ENCODE measurements at regions not wholly inside any gene's neighbourhood (a gene's known extent, or its start where the extent isn't known, plus 50 kb on each side); places are given as distances from the start of the nearest gene placed in this dataset.

DNA sequence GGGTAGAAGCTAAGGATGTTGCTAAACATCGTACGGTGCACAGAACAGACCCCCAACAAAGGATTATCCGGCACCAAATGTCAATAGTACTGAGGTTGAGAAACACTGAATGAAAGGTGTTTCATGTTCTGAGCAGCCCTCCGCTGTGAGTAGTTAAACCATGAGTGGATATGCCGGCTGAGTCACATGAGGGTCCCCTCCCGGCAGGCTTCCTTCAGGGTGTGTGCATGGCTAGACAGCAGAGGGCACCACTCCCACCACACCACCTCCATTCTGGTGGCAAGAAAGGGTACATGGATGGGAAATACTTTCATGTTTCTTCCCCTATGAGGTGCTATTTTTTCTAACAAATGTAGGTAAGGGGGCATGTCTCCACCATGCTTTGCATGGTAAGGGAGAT, 128.3 kb upstream of the SEMA6D start:
- Mint-ChIP-seq H3K4me1 (no peaks in the 10 kb centered on the region), H3K36me3 (no peaks in the 10 kb centered on the region), H3K9me3 (no peaks in the 10 kb centered on the region), H3K27me3 (no peaks in the 10 kb centered on the region), H3K27ac (no peak overlapping the region), H3K4me3 (no peak overlapping the region)
- ATAC-seq (replicated peaks) (no peak), DNase-seq (no peak)

DNA sequence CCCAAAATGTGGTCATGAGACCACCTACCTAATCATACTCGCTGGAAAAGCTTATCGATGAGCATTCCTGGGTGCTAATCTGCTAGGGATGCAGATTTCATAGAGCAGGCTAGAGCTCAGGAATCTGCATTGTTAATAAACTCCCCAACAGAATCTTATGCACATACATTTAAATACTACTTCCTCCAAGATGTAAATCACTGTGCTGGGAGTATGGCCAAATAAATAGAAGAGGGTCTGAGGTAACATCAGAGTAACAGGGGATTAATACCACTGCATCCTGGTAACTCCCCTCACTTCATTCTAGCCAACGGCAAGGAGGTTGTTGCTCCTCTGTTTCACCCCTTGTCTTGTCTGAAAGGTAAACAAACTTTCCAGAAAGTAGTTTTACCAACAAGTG, 118.3 kb upstream of the SEMA6D start:
- H3K9me3 Mint-ChIP-seq, result peaks cover 0 to 13% of the 10 kb centered on the region in 2 donors
- no peak overlapping the region for H3K4me3 Mint-ChIP-seq
- no peak for DNase-seq
- ATAC-seq (replicated peaks), result no peak
- H3K27me3 Mint-ChIP-seq, result peaks cover 0 to 5% of the 10 kb centered on the region in 2 donors
- H3K27ac Mint-ChIP-seq, result no peak overlapping the region
- no peaks in the 10 kb centered on the region for H3K4me1 Mint-ChIP-seq
- no peaks in the 10 kb centered on the region for H3K36me3 Mint-ChIP-seq

DNA sequence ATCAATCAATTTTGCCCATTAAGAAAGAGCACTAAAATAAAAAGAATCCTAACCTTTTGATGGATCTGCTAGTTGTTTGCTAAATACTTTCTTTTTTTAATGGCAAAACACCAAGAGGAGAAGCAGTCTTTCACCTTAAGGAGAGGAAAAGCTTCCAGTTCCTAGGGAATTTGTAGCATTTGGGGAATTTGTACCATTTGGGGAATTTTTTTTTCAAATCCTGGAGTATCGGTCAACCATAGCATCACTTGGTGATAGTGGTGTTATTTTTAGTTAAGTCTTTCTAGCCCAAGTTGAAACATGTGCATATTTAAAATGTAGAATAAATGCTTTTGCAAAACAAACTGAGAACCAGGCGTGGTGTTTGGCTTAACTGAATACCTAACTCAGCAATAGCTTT, 117.5 kb upstream of the SEMA6D start:
- Mint-ChIP-seq H3K27ac (no peak overlapping the region), H3K27me3 (peaks cover 0 to 6% of the 10 kb centered on the region in 2 donors), H3K4me1 (no peaks in the 10 kb centered on the region), H3K36me3 (no peaks in the 10 kb centered on the region), H3K4me3 (no peak overlapping the region), H3K9me3 (peaks cover 0 to 9% of the 10 kb centered on the region in 2 donors)
- DNase-seq, result no peak
- ATAC-seq (replicated peaks), result no peak

DNA sequence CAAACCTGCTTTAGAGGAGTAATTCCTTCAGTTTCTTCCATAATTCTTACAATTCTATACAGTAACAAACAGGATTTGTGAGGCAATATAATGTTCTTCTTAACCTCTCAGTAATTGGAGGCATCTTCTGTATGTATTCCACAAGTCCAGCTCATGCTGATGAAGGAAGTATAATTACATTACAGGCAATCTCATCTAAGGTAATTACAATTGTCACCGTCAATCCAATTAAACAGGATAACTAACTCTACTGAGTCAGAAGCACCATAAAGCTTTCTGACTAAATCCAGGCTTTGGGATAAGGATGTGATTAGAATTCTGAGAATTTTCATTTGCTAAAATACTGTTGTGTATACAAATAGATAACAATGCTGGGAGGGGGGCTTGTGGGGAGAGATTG, 115.2 kb upstream of the SEMA6D start:
- H3K27me3 Mint-ChIP-seq, result peaks cover 0 to 6% of the 10 kb centered on the region in 2 donors
- H3K27ac Mint-ChIP-seq, result no peak overlapping the region
- no peak overlapping the region for H3K4me3 Mint-ChIP-seq
- no peaks in the 10 kb centered on the region for H3K36me3 Mint-ChIP-seq
- peaks cover 0 to 4% of the 10 kb centered on the region in 2 donors for H3K9me3 Mint-ChIP-seq
- DNase-seq, result no peak
- no peak for ATAC-seq (replicated peaks)
- H3K4me1 Mint-ChIP-seq, result no peaks in the 10 kb centered on the region

DNA sequence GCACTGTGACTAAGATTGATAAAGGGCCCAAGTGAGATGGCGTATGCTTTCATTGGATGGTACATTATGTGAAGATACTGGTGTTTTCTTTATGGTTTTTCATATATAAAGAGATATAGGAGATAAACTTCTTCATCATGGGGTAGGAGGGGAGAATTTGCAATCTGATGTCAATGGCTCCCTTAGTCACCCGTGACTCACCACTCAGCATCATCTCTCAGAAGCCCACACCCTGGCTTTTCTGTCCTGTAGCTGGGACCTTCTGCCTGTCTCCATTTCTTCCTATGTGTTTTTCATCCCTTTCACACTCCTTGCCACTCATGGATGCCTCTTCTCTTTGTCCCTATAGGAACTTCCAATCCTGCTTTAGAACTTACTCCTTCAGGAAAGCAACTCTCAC, 114.3 kb upstream of the SEMA6D start:
- H3K4me3 Mint-ChIP-seq, result no peak overlapping the region
- peaks cover 0 to 4% of the 10 kb centered on the region in 2 donors for H3K9me3 Mint-ChIP-seq
- ATAC-seq (replicated peaks) (no peak), DNase-seq (no peak)
- no peaks in the 10 kb centered on the region for H3K36me3 Mint-ChIP-seq
- no peaks in the 10 kb centered on the region for H3K4me1 Mint-ChIP-seq
- H3K27ac Mint-ChIP-seq, result no peak overlapping the region
- H3K27me3 Mint-ChIP-seq, result peaks cover 0 to 6% of the 10 kb centered on the region in 2 donors

DNA sequence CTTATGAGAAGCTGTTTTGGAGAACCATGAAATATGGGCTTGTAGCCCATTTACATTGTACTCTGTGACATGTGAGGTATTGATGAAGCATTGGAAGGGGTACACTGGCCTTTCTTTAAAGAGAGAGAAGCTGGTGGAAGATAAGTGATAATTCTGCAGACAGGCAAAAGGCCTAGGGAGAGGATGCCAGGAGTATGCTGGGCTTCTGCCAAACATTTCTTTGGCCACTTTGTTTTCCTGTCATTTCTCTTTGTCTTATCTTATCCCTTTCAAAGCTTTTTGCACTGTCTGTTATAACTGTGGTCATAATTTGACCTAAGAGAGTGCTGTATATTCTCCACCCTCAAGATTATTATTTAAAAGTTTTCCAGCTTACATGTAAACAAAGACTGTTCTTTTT, 109.6 kb upstream of the SEMA6D start:
- Mint-ChIP-seq H3K4me3 (no peak overlapping the region), H3K27ac (no peak overlapping the region), H3K27me3 (peaks cover 0 to 6% of the 10 kb centered on the region in 2 donors), H3K4me1 (no peaks in the 10 kb centered on the region), H3K36me3 (no peaks in the 10 kb centered on the region), H3K9me3 (peaks cover 0 to 4% of the 10 kb centered on the region in 2 donors)
- ATAC-seq (replicated peaks) (no peak), DNase-seq (no peak)

DNA sequence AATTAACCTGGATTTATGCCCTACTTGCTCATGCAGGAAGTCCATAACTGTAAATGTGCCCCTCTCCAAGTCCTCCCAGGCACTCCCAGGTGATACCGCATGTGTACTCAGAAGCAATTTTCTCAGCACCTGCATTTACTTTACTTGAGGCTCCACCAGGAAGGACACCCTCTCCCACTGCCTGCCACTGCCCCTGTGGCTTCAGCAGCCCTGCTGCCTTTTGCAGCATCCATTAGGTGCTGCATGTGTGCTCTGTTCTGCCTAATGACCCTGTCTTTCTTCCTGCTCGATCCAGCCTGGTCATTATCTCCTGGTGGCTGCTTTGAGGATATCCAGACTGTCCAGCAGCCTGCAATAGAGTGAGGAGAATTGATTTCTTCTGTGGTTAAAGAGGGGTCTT, 107.6 kb upstream of the SEMA6D start:
- Mint-ChIP-seq H3K27ac (no peak overlapping the region), H3K27me3 (no peaks in the 10 kb centered on the region), H3K4me1 (no peaks in the 10 kb centered on the region), H3K4me3 (no peak overlapping the region), H3K9me3 (no peaks in the 10 kb centered on the region), H3K36me3 (no peaks in the 10 kb centered on the region)
- no peak for DNase-seq
- ATAC-seq (replicated peaks), result no peak

DNA sequence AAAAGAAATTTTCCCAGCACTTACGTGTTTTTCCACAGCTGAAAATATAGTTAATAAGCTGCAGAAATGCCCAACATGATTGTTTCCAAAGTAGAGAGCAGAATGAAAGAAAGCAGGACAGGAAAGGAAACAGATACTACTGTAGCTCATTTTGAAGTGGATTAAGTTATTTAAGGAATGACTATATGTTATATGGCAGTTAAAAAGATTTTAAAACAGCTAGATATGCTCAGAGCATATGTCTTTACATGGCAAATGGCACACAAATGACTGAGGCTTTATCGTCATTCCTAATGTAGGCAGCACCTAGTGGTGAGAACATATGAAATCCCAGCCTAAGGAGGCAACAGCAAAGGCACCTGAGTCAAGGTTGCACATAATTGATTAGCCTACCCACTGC, 106.6 kb upstream of the SEMA6D start:
- Mint-ChIP-seq H3K9me3 (no peaks in the 10 kb centered on the region), H3K4me3 (no peak overlapping the region), H3K27ac (no peak overlapping the region), H3K36me3 (no peaks in the 10 kb centered on the region), H3K4me1 (no peaks in the 10 kb centered on the region), H3K27me3 (no peaks in the 10 kb centered on the region)
- DNase-seq (no peak), ATAC-seq (replicated peaks) (no peak)

DNA sequence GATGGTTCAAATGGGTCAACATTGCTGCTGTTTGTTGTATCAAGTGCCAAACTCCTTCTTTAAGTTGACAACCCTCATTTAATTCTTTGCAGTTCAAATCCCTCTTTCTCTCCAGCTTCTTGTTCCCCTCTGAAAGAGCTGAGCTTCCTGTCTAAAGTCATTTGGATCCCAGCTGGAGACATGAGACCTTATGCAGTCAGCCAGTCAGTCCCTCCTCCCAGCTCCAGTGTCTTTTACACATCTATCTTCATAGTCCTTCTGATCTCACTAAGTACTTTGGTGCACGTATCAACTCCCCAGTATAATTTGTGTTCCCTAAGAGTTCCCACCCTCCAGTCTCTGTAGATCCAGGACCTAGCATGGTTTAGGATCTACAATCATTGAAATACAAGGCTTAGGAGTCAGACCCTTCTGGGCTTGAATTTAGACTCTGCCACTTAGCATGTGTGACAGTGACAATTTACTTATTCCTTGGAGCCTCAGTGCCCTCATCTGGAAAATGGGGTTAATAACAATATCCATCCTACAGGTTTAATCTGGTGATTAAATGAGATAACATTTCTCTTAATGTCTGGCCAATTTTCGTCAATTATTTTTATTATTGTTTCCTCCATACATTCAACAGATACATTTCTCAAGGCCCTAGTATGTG, 102.8 kb upstream of the SEMA6D start:
- Mint-ChIP-seq H3K27ac (no peak overlapping the region), H3K4me1 (no peaks in the 10 kb centered on the region), H3K36me3 (no peaks in the 10 kb centered on the region), H3K9me3 (no peaks in the 10 kb centered on the region), H3K27me3 (no peaks in the 10 kb centered on the region), H3K4me3 (no peak overlapping the region)
- no peak for ATAC-seq (replicated peaks)
- no peak for DNase-seq

DNA sequence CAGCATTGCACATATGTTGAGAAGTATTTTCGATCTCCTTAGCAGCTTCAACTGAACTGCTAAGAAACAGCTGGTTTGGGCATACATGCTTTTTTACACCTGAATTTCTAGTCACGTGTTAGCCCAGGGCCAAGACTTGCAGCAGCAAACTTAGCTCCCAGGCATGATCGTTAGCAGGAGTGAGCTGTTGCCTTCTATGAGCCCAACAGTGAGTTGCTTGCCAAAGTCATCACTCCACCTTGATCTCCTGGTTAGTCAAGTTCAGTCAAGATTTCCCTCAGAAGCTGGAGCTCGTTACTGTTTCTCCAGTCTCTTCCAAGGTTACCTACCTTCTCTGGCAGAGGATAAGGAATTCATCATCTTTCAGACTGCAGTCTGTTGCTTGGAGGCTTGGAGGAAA, 100.4 kb upstream of the SEMA6D start:
- DNase-seq (no peak), ATAC-seq (replicated peaks) (no peak)
- no peak overlapping the region for H3K4me3 Mint-ChIP-seq
- H3K36me3 Mint-ChIP-seq, result no peaks in the 10 kb centered on the region
- H3K27me3 Mint-ChIP-seq, result no peaks in the 10 kb centered on the region
- no peaks in the 10 kb centered on the region for H3K4me1 Mint-ChIP-seq
- no peak overlapping the region for H3K27ac Mint-ChIP-seq
- no peaks in the 10 kb centered on the region for H3K9me3 Mint-ChIP-seq

DNA sequence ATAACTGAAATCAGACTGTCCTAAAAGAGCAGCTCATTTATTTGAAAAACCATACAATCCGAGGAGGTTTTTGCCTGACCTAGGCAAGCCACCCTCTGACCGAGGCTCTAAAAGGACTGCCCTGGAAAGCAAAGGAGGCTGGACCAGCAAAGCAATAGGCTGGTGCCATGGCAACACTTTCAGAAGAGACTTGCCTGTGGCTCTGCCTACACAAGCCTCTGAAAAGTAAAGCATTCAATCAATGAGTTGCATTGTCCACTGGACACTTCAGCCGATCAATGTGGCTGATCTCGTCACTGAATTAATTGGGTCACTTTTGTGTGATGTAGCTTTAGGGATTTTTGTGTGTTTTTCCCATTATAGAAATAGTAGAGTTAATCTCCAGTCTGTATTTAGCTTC, 99.1 kb upstream of the SEMA6D start:
- Mint-ChIP-seq H3K27me3 (no peaks in the 10 kb centered on the region), H3K36me3 (no peaks in the 10 kb centered on the region), H3K9me3 (no peaks in the 10 kb centered on the region), H3K4me3 (no peak overlapping the region), H3K4me1 (no peaks in the 10 kb centered on the region), H3K27ac (no peak overlapping the region)
- ATAC-seq (replicated peaks) (no peak), DNase-seq (no peak)

DNA sequence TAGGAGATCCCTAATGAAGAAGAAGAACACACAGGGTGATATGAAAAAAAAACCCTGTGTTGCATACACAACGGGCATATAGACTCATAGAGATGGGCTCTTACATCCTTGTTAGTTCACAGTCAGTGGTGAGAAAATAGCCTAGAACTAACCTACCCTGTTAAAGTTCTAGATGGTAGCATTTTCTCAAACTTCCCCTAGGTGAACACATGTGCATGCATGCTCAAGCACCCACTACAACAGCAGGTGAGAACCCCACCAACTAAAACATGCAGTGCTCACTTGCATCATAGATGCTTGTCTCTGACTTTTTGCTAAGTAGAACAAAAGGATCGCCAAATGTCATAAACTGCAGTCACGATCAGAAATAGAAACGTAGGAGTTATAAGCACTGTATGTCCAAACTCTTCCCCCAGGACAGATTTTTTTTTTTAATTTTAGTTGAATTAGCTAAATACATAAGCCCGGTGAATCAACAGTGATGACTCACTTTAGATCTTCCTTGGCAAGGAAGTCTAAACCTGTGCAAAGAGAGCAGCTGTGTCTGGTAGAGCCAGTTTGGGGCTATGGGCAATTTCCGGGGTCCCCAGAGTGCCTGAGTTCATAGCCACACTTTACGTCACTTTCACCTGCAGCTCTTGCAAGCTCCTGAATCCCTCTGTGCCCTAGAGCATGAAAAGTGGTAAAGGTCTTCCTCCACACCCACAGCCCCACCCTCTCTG, 96.2 kb upstream of the SEMA6D start:
- no peak for ATAC-seq (replicated peaks)
- Mint-ChIP-seq H3K4me1 (no peaks in the 10 kb centered on the region), H3K9me3 (no peaks in the 10 kb centered on the region), H3K27me3 (no peaks in the 10 kb centered on the region), H3K27ac (no peak overlapping the region), H3K4me3 (no peak overlapping the region), H3K36me3 (no peaks in the 10 kb centered on the region)
- DNase-seq, result no peak

DNA sequence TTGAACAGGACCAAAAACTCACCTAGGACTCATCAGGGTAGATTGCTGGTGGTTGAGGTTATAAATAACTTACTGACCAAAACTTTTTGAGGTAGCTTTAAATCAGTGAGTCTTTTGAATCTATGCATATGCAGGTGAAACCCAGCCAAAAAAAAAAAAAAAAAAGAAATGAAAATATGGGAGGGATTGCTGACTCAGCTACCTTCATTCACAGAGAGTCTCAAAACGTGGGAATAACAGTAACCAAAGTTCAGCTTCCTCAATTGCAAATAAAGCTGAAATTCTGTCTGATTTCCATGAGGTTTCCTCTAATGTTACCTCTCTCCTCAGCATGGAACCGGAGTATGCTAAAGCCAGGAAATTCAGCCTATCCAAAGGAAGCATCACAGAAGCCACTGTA, 95.2 kb upstream of the SEMA6D start:
- Mint-ChIP-seq H3K27ac (no peak overlapping the region), H3K9me3 (no peaks in the 10 kb centered on the region), H3K36me3 (no peaks in the 10 kb centered on the region), H3K4me1 (no peaks in the 10 kb centered on the region), H3K27me3 (no peaks in the 10 kb centered on the region), H3K4me3 (no peak overlapping the region)
- ATAC-seq (replicated peaks), result no peak
- no peak for DNase-seq

DNA sequence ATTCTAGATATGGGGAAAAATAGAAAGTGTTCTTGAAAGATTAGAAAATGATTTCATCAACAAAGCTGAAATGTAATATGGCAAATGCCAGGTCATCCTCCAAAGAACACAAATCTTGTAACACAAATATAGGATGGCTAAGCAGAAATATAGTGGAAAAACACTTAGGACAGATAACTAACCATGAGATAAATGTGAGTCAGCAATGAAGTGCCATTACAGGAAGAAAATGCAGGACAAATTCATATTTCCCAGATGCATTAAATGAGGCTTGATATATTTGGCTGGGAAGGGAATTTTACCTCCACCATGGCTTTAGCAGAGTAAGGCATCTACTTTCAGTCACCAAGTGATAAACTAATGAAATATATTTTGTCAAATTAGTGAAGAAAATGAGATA, 92.8 kb upstream of the SEMA6D start:
- no peaks in the 10 kb centered on the region for H3K4me1 Mint-ChIP-seq
- H3K27me3 Mint-ChIP-seq, result no peaks in the 10 kb centered on the region
- no peaks in the 10 kb centered on the region for H3K36me3 Mint-ChIP-seq
- no peaks in the 10 kb centered on the region for H3K9me3 Mint-ChIP-seq
- ATAC-seq (replicated peaks), result no peak
- H3K27ac Mint-ChIP-seq, result no peak overlapping the region
- no peak for DNase-seq
- no peak overlapping the region for H3K4me3 Mint-ChIP-seq

DNA sequence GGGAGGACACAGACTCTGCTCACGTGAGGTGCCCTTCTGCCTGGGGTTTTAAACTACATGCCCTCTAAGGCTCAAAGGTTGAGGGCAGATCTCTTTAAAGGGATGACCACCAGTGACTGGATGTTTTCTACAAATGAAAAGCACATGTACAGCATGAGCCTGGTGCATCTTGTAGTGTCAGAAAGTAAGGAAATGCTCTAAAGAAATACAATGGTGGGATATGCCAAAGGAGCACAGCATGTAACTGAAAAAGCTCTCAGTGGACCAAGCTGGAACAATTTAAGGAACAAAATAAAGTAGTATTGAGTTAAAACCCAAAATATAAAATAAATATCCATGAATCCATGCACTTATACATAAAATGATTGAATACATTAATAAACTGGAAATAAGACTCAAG, 78.3 kb upstream of the SEMA6D start:
- Mint-ChIP-seq H3K36me3 (no peaks in the 10 kb centered on the region), H3K4me1 (no peaks in the 10 kb centered on the region), H3K27me3 (peaks cover 0 to 6% of the 10 kb centered on the region in 2 donors), H3K4me3 (no peak overlapping the region), H3K9me3 (no peaks in the 10 kb centered on the region), H3K27ac (no peak overlapping the region)
- ATAC-seq (replicated peaks) (no peak), DNase-seq (no peak)
